ENCODE measurements at regions not wholly inside any gene's neighbourhood (a gene's known extent, or its start where the extent isn't known, plus 50 kb on each side); places are given as distances from the start of the nearest gene placed in this dataset.

DNA sequence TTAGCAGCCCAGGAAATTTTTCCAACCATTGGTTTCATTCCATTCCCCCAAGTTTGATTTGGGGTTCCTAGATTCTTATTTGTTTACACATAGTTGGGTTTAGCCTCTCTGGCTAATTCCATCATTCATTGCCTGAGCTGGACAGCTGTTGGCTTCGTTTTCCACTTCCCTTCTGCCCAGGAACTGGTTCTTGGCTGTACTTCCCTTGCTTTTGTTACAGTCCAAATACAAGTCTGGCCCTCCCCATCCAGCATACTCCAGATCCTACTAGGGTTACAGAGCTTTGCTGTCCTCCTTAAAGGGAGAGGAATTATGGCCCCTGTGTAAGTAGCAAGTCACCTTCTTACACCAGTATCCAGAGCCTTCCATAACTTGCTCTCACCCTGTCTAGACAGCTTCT, 356.3 kb downstream of the FAT3 start:
- TF ChIP-seq, protein P1, sequence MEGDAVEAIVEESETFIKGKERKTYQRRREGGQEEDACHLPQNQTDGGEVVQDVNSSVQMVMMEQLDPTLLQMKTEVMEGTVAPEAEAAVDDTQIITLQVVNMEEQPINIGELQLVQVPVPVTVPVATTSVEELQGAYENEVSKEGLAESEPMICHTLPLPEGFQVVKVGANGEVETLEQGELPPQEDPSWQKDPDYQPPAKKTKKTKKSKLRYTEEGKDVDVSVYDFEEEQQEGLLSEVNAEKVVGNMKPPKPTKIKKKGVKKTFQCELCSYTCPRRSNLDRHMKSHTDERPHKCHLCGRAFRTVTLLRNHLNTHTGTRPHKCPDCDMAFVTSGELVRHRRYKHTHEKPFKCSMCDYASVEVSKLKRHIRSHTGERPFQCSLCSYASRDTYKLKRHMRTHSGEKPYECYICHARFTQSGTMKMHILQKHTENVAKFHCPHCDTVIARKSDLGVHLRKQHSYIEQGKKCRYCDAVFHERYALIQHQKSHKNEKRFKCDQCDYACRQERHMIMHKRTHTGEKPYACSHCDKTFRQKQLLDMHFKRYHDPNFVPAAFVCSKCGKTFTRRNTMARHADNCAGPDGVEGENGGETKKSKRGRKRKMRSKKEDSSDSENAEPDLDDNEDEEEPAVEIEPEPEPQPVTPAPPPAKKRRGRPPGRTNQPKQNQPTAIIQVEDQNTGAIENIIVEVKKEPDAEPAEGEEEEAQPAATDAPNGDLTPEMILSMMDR (IDR thresholded peaks at IDR 0.05; ENCODE audit: insufficient read depth, low read length, missing control alignments), result no peak
- POLR2A ChIA-PET, result no interaction called here
- DNase-seq (ENCODE audit: low read depth, low spot score), result no peak
- no peak overlapping the region for H3K4me3 ChIP-seq (ENCODE audit: low read depth, low read length)
- CTCF ChIA-PET, result no interaction called here

DNA sequence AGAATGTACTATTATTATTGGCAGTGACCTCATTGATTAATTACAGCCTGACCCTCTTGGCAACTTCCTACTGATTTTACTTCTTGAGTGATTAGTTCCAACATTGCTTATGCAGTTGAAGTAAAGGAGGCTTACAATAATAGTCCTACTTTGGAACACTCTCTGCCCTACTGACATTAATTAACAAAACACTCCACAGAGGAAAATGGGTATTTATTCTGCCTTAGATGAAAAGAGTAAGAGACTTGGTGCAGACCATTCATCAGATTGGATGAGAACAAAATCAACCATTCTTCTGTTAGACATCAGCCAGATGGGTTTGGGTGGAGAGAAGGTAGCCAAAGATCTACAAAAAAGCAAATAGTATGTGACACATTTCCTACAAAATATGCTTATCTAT, 363.8 kb downstream of the FAT3 start:
- H3K4me3 ChIP-seq (ENCODE audit: low read depth, low read length), result no peak overlapping the region
- POLR2A ChIA-PET, result no interaction called here
- TF ChIP-seq, protein P1 (IDR thresholded peaks at IDR 0.05; ENCODE audit: insufficient read depth, low read length, missing control alignments), result no peak
- no peak for DNase-seq (ENCODE audit: low read depth, low spot score)
- CTCF ChIA-PET, result no interaction called here

DNA sequence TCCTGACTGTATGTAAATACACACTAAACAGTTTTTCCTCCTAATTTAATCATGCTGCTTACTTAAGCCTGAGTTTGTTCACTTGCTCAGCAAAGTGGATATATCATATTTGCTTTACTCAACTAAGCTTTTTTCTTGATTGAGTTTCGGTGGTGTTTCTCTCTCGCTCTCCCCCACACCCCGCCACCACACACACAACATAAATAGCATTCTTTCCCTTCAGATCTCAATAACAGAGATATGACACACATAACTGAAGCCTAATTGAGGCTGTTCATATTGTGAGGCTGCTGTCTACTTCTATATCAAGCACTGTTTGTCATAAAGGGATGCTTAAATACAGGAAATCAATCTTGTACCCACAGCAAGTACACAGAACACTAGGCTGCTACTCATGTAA, 364.9 kb downstream of the FAT3 start:
- ChIA-PET POLR2A (no interaction called here), CTCF (no interaction called here)
- TF ChIP-seq, protein P1 (IDR thresholded peaks at IDR 0.05; ENCODE audit: insufficient read depth, low read length, missing control alignments), result no peak
- DNase-seq (ENCODE audit: low read depth, low spot score), result no peak
- H3K4me3 ChIP-seq (ENCODE audit: low read depth, low read length), result no peak overlapping the region

DNA sequence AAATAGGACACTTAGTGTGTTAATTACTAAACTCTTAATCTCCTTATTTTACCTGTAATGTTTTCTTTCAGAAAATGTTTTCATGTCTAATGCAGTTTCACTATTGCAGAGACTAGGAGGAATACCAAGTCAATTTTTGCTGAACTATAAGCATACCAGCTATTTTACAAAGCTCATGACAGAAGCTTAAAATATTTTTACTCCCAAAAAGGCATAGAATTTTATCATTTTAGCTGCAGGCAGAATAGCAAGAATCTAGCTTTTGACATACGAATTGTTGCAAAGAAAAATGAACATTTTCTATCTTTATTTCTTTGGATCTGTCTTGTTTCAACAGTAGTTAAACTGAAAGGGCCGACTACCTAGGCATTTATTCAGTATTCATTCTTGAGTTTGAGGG, 366.9 kb downstream of the FAT3 start:
- no peak for DNase-seq (ENCODE audit: low read depth, low spot score)

DNA sequence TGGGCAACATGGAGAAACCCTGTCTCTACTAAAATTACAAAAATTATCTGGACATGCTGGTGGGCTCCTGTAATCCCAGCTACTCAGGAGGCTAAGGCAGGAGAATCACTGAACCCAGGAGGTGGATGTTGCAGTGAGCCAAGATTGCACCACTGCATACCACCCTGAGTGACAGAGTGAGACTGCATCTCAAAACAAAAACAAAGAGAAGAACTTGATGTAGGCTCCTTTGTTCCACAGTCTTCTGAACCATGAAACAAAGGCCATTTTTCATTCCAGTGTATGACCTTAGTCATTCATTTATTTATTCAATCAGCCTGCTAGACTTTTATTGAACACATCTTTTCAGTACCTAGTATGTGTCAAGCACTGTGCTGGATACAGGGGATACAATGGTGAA, 369.6 kb downstream of the FAT3 start:
- POLR2A ChIA-PET, result no interaction called here
- TF ChIP-seq, protein P1 (IDR thresholded peaks at IDR 0.05; ENCODE audit: insufficient read depth, low read length, missing control alignments), result no peak
- DNase-seq (ENCODE audit: low read depth, low spot score), result no peak
- CTCF ChIA-PET, result no interaction called here
- H3K4me3 ChIP-seq (ENCODE audit: low read depth, low read length), result no peak overlapping the region

More for the DNA sequence above, 366.9 kb downstream of the FAT3 start:
- CTCF ChIA-PET, result no interaction called here
- POLR2A ChIA-PET, result no interaction called here
- TF ChIP-seq, protein P1 (IDR thresholded peaks at IDR 0.05; ENCODE audit: insufficient read depth, low read length, missing control alignments), result no peak
- H3K4me3 ChIP-seq (ENCODE audit: low read depth, low read length), result no peak overlapping the region

DNA sequence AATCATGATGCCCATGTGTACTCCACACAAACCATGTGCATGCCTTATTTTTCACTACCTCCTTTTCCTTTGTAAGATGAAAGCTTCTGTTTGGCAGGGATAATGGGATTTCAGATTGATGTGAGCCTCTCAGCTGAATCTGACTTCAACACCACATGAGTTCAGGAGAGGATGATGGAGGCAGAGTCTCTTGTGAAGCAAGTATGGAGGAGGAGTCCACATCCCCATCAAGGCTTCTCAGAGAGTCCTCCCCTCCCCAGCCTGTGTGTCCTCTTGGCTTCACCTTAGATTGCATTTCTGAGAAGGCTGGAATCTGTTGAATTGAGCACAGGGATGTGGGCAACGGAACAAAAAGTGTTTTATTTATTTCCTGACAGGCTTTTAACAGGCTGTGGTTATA, 370.4 kb downstream of the FAT3 start:
- CTCF ChIA-PET, result no interaction called here
- TF ChIP-seq, protein P1 (IDR thresholded peaks at IDR 0.05; ENCODE audit: insufficient read depth, low read length, missing control alignments), result no peak

More for the DNA sequence above, 370.4 kb downstream of the FAT3 start:
- DNase-seq (ENCODE audit: low read depth, low spot score), result no peak
- H3K4me3 ChIP-seq (ENCODE audit: low read depth, low read length), result no peak overlapping the region
- POLR2A ChIA-PET, result no interaction called here

Measured in AG04449 (cell line).